ENCODE measurements at regions not wholly inside any gene's neighbourhood (a gene's known extent, or its start where the extent isn't known, plus 50 kb on each side); places are given as distances from the start of the nearest gene placed in this dataset.

DNA sequence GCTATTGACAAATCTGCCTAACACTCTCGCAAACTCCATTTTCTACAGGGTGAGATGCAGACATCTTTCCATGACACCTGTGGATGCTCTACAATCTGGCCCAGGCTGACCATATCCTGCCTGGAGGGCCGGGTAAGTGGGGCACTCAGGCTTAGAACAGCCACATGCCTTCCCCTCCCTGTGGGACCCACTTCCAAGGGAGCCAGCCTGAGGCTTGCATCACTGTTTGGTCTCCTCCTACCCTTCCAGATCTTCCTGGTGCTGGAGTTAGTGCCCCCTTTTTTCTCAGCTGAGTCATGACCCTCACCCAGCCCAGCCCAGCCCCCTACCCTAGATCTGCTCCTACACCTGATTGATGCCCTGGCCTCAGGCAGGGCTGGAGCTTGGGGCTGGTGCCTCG is 62.0 kb upstream of the KCNK12 start:
- DNase-seq (no peak), ATAC-seq (no peak)
- H3K4me1 Mint-ChIP-seq (ENCODE audit: low read depth) = no peaks in the 10 kb centered on the region
- H3K4me3 Mint-ChIP-seq = no peak overlapping the region
- intact Hi-C loops (cut with micrococcal nuclease) = no loop called here
- ChIA-PET CTCF (interaction anchor here (1.1 kb wide), 1 partner anchor 9 kb away, joined by 3 read pairs; no protein-coding TSS in a partner anchor), POLR2A (no interaction called here)
- peaks cover under 1% of the 10 kb centered on the region for H3K27me3 Mint-ChIP-seq
- no peak for TF ChIP-seq CTCF (IDR thresholded peaks at IDR 0.05)
- H3K9me3 Mint-ChIP-seq = no peaks in the 10 kb centered on the region
- no peaks in the 10 kb centered on the region for H3K36me3 Mint-ChIP-seq (ENCODE audit: low read depth)
- H3K27ac Mint-ChIP-seq = no peak overlapping the region

DNA sequence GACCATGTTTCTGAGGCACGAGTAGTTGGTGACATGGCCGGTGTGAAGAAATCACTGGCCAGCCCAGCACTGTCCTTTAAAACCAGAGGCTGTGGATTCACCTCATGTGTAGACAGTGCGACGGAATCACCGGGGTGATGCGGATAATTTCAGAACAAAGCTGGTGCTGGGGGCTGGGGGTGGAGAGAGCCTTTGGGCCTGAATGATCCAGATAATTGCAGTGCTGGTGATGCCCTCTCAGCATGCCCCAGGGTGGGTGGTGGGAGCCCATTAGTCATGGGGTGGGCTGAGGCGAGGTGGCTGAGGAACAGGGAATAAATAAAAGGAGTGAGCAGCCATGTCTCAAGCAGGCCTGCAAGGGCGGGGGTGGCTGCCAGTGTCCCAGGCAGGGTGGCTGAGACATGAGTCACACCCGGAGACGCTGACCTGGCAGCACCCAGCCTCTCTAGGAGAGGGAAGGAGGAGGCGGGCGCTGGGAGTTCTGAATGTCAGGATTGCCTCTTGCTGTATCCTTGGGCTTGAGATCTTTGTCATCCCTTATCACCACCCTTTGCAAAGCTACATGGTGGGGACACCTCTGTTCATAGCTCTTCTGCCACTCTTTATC is 61.1 kb upstream of the KCNK12 start:
- H3K36me3 Mint-ChIP-seq (ENCODE audit: low read depth) = no peaks in the 10 kb centered on the region
- ChIA-PET POLR2A (no interaction called here), CTCF (interaction anchor here (1.1 kb wide), 1 partner anchor 9 kb away, joined by 3 read pairs; no protein-coding TSS in a partner anchor)
- no peak for DNase-seq
- H3K27ac Mint-ChIP-seq = no peak overlapping the region
- H3K4me3 Mint-ChIP-seq = no peak overlapping the region
- intact Hi-C loops (cut with micrococcal nuclease) = no loop called here
- H3K4me1 Mint-ChIP-seq (ENCODE audit: low read depth) = no peaks in the 10 kb centered on the region
- ATAC-seq = no peak
- H3K27me3 Mint-ChIP-seq = peaks cover 3% of the 10 kb centered on the region
- no peaks in the 10 kb centered on the region for H3K9me3 Mint-ChIP-seq
- no peak for TF ChIP-seq CTCF (IDR thresholded peaks at IDR 0.05)

- H3K9me3 Mint-ChIP-seq = no peaks in the 10 kb centered on the region
- DNase-seq = no peak
- peaks cover 5% of the 10 kb centered on the region for H3K27me3 Mint-ChIP-seq
- ChIA-PET POLR2A (no interaction called here), CTCF (no interaction called here)
- no peaks in the 10 kb centered on the region for H3K4me1 Mint-ChIP-seq (ENCODE audit: low read depth)
- H3K27ac Mint-ChIP-seq = no peak overlapping the region
- no peak for TF ChIP-seq CTCF (IDR thresholded peaks at IDR 0.05)
- no peak overlapping the region for H3K4me3 Mint-ChIP-seq
- no peak for ATAC-seq
- intact Hi-C loops (cut with micrococcal nuclease) = no loop called here
- no peaks in the 10 kb centered on the region for H3K36me3 Mint-ChIP-seq (ENCODE audit: low read depth)
These were observed 60.5 kb upstream of the KCNK12 start for GRCh38 chr2:47631306-47631705.

DNA sequence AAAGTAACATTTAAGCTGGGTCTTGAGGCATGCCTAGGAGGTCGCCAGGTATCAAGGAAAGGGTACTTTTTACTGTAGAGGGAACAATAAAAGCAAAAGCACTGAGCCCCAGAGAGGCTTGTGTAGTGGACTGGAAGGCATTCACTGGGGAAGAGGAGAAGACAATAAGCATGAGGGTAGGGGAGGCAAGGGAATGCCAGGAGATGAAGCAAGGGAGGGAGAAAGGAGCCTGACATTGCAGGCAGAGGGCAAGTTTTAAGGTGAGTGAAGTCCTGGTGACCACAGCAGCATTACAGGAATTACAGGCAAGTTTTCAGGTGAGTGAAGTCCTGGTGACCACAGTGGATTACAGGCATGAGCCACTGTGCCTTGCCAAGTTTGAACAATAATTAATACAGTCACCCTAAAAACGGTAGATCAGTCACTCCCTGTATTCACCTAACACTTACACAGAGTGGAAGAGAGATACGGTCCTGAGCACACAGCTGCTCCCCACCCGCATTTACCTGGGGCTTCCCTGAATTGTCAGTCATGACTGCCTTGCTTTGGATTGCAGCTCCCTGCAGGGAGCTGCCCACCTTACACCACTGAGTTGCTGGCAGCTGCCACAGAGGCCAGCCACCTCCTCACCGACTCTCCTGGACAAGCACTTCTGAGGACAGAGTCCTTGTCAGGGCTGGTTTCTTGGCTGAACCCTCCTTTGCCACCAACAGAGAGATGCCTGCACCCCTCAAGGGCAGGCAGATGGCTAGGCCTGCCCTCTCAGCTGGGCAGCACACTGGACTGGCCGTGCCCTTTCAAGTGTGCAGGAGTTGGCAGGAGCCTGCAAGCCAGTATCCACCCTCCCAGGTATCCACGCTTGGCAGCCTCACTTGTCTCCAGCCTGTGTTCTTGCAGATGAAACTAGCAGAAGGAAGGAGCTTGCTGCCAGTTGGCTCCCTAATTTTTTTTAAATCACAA is 59.0 kb upstream of the KCNK12 start:
- no peak for TF ChIP-seq CTCF (IDR thresholded peaks at IDR 0.05)
- ChIA-PET CTCF (no interaction called here), POLR2A (no interaction called here)
- DNase-seq (no peak), ATAC-seq (no peak)
- no peak overlapping the region for H3K4me3 Mint-ChIP-seq
- no peaks in the 10 kb centered on the region for H3K4me1 Mint-ChIP-seq (ENCODE audit: low read depth)
- peaks cover 5% of the 10 kb centered on the region for H3K27me3 Mint-ChIP-seq
- H3K9me3 Mint-ChIP-seq = no peaks in the 10 kb centered on the region
- no peak overlapping the region for H3K27ac Mint-ChIP-seq
- no peaks in the 10 kb centered on the region for H3K36me3 Mint-ChIP-seq (ENCODE audit: low read depth)
- intact Hi-C loops (cut with micrococcal nuclease) = no loop called here

- no peak for DNase-seq
- no peak overlapping the region for H3K27ac Mint-ChIP-seq
These were observed 58.1 kb upstream of the KCNK12 start for GRCh38 chr2:47628904-47629303.

More at GRCh38 chr2:47628904-47629303, 58.1 kb upstream of the KCNK12 start:
- H3K36me3 Mint-ChIP-seq (ENCODE audit: low read depth) = no peaks in the 10 kb centered on the region
- no peaks in the 10 kb centered on the region for H3K4me1 Mint-ChIP-seq (ENCODE audit: low read depth)
- intact Hi-C loops (cut with micrococcal nuclease) = no loop called here
- H3K9me3 Mint-ChIP-seq = no peaks in the 10 kb centered on the region
- H3K27me3 Mint-ChIP-seq = peaks cover 7% of the 10 kb centered on the region
- H3K4me3 Mint-ChIP-seq = no peak overlapping the region
- POLR2A ChIA-PET = no interaction called here
- no peak for TF ChIP-seq CTCF (IDR thresholded peaks at IDR 0.05)
- CTCF ChIA-PET = no interaction called here
- no peak for ATAC-seq

All from activated CD8-positive, alpha-beta T cell treated with anti-CD3 and anti-CD28 coated beads for 36 hours (primary cell).